HUDEP-2 (cell line): ENCODE measurements at regions not wholly inside any gene's neighbourhood (a gene's known extent, or its start where the extent isn't known, plus 50 kb on each side); places are given as distances from the start of the nearest gene placed in this dataset.
A peak's percentile ranks its signal among the peaks of the same experiment; 100 is the strongest.
"Not testable (repeated sequence)": the region's sequence is repeated elsewhere in the genome, so short reads cannot be mapped to it uniquely, and the experiment has no call there.

Source experiments
- DNase-seq, 76 experiments: peaks; one replicate each; lab custom pipeline; 2025; ENCODE audit not compliant: unreplicated experiment in 76 of 76; lab: John Stamatoyannopoulos, UW

DNA sequence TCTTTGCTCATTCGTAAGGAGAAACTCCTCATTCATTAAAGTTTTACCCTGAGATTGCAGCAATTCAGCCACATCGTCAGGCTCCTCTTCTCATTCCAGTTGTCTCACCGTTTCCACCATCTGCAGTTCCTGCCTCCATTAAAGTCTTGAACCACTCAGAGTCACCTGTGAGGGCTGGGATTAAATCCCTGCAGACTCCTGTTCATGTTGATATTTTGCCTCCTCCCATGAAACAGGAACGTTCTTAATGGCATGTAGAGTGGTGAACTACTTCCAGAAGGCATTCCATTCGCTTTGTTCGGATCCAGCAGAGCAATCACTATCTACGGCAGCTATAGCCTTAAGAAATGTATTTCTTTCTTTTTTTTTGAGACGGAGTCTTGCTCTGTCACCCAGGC, 96.5 kb upstream of the FAM20C start:
- no peak for DNase-seq

DNA sequence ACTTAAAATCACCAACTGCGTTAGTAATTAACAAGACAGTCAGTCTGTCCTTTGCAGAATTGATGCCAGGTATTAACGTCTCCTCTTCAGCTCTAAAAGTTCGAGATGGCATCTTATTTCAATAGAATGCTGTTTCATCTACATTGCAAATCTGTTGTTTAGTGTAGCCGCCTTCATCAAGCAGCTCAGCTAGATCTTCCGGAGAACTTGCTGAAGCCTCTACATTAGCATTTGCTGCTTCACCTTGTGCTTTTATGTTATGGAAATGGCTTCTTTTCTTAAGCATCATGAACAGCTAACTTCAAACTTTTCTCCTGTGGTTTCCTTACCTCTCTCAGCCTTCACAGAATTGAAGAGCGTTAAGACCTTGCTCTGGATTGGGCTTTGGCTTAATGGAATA, 95.5 kb upstream of the FAM20C start:
- no peak for DNase-seq

DNA sequence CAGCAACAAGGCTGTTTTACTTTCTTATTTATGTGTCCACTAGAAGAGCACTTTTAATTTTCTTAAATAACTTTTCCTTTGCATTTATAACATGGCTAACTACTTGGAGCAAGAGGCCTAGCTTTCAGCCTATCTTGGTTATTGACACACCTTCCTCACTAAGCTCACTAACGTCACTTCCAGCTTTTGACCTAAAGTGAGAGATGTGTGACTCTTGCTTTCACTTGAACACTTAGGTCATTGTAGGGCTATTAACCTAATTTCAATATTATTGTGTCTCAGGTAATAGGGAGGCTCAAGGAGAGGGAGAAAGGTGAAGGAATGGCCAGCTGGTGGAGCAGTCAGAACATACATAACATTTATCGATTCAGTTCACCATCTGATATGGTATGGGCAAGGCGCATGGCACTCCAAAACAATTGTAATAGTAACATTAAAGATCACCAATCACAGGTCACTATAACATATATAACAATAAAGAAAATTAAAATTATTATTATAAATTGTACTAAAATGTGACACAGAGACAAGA, 95.0 kb upstream of the FAM20C start:
- no peak for DNase-seq

DNA sequence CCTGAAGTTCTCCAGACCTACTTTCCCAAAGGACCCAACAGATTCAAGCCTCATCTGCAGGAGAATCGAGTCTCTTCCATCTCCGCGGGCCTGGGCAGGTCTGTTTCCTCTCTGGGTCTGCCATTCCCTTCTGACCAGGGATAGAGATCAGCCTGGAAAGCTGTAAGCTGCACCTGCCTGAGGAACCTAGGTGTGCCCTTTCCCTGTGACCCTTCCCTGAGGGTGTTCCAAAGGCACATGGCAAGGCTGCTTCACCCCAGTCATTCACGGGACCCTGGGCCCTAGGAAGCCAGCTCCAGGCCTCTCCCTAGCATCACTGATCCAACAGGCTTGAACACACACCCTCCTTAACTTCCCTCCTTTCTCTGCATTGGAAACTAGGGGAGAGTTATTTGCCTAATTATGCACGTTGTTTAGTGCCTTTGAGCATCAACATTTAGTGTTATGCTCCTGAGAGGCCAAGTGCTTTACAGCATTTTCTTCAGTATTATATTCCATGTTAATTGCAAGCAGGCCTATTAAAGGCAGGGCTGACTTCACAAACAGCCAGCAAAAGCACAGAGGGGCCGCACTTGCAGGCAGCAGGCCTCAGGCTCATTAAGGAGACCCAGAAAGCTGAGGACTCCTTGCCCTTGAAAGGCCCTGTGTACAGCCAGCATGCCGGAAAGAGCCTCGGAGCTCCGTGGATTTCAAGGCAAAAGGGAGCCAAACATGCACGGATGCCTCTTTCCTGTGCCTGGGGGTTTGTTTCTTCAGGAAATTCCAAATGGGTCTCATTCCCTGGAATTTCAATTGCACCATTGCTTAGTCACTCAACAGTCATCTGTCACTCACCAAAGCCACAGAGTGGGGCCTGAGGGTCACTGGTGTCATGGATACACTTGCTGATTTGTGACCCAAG, 91.0 kb upstream of the FAM20C start:
- no peak for DNase-seq

GRCh38 chr7:102047-102711, 90.2 kb upstream of the FAM20C start:
- DNase-seq, result no peak

DNA sequence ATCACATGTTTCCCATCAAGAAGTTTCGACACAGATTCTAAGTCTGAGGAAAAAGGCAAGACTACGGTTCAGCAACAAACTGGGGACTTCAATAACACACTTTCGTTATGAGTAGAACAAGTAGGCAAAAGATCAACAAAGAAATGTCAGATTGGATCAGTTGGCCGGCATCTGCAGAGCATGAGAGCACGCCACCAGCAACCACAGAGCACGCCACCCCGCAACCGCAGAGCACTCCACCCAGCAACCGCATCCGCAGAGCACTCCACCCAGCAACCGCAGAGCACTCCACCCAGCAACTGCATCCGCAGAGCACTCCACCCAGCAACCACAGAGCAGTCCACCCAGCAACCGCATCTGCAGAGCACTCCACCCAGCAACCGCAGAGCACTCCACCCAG, 89.7 kb upstream of the FAM20C start:
- DNase-seq, result peak in 1 of 76 experiments; percentile 7

GRCh38 chr7:103981-104380, 88.4 kb upstream of the FAM20C start:
- DNase-seq, result not testable (repeated sequence)

GRCh38 chr7:105002-105401, 87.4 kb upstream of the FAM20C start:
- DNase-seq, result no peak

- no peak for DNase-seq
Measured at GRCh38 chr7:106356-106755, 86.0 kb upstream of the FAM20C start.

- DNase-seq, result no peak
Measured at GRCh38 chr7:107233-107632, 85.1 kb upstream of the FAM20C start.

DNA sequence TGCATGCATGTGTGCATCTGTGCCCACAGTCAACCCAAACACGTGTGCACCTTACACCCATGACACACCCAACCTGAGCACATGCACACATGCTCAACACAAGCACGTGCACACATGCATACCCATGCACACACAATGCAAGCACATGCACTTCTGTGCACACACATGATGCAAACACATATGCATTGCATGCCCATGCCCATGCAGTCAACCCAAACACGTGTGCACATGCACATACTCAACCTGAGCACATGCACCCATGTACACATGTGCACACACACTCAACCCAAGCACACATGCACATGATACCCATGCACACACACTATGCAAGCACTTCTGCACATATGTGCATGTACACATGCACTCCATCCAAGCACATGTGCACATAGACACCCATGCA, 84.5 kb upstream of the FAM20C start:
- no peak for DNase-seq

DNA sequence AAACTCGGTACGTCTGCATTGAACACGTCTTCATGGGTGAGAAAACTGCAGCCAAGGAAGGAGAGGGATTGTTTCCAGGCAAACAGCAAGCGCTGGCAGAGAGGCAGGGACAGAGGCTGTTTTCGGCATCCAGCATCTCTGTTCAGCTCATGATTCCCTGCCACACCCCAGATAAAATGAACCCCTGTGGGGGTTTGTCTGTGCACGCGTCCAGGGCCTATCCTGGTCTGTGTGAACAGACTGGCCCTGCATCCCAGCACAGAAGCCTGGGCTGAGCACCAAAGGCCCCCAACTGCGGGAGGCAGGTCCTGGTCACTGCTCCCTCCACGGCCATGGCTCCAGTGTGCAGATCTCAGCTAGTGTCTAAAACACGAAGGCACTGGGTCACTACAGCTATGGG, 83.3 kb upstream of the FAM20C start:
- DNase-seq, result no peak

DNA sequence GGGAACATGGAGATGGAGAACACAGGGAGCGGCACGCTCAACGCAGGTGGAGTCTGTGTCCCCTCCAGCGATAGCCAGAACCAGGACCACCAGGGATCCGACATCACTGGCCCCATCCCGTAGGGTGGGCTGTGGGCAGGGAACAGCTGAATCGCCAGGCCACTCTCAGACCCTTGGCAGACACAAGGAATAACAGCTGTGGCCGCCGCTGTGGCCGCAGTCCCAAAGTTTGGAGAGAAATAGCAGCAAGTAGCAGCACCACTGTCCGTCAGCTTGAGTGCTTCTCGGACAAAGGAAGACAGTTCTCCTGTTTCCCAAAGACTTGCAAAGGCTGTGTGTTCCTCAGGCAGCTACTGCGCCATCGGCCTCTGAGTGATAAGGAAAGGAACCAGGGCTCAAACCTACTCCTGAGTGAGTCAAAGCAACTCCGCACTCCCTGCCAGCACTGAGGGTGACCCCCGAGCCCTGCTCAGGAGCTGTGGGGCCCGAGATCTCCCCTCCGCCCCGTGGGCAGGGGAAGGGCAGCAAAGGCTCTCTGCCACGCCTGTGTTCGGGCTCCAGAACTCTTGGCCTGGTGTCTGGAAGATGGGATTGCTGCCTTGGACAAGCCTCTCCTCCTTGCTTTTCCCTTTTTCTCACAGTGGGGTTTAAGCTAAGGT, 82.3 kb upstream of the FAM20C start:
- no peak for DNase-seq

DNA sequence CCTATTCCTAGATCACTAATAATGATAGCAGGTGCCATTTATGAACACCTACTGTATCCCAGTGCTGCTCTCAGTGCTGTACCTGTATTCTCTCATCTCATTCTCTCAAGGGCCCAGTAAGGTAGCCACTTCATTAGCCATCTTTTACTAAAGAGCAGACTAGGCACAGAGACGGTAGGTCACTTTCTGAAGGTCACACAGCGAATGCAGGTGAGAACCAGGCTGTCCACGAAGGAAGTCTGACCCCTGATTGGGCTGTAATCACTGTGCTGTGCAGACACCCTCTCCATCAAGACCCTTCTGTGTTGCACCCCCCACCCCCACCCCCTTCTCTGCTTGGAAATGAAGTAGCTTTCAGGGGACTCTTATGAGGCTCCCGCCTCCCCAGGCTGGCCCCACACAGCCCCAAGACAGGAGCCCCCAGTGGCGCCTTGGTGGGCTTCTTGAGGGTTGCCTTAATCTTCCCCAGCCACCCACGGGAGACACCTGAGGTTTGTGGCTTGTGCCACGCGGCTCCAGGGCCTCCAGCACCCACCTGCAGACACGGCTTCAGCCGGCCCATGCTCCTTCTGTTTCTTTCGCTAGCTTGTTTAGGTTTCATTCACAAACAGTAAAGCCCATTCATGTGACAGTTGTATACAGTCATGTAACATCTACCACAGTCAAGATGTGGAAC, 81.7 kb upstream of the FAM20C start:
- DNase-seq, result no peak

DNA sequence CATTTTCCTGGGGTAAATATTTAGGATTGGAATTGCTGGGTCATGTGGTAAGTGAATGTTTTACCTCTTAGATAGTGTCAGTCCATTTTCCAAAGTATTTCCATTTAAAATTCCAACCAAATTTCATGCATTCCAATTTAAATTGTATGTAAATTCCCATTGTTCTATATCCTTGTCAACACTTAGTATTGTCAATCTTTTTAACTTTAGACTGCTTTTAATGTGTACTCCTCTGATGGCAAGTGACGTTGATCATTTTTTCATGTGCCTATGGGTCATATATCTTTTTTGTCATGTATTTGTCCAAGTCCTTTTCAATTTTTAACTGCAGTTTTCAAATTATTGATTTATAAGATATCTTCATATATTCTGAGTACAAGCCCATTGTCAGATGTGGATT, 80.8 kb upstream of the FAM20C start:
- no peak for DNase-seq

- DNase-seq, result no peak
Measured at GRCh38 chr7:112881-113280, 79.5 kb upstream of the FAM20C start.

- no peak for DNase-seq
Measured at GRCh38 chr7:115274-115911, 77.0 kb upstream of the FAM20C start.

DNA sequence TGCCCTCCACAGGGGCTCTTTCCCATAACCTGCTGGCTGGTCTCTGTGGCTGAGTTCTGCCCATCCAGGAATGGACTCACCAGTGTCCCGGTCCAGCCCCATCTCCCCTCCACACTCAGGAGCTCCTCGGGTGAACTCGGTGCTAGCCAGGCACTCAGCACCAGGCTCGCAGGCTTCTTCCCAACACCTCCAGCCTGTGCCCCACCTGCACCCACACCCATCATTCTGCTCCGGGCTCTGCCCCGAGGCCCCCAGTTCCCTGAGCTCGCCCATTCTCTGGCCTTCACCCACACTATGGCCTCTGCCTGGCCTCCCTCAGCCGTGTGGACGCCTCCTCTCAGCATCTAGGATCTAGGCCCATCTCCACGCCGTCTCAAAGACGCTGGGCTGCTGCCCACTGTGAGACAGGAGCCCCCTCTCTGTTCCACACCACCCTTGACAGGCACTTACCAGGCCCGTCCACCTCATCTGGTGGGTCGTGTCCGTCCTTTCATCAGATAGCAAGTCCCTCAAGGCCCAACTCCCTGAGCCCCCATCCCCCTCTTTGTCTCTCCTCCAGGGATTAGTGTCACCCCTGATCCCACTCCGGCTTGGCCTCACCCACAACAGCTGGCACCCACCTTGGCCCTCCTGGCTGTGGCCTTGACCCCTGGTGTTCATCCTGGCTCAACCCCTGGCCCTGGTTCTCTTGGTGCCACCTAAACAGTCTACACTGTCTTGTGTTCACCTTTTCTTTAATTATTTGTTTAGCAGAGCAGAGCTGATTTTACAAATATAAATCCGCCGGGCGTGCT, 76.0 kb upstream of the FAM20C start:
- DNase-seq, result no peak

DNA sequence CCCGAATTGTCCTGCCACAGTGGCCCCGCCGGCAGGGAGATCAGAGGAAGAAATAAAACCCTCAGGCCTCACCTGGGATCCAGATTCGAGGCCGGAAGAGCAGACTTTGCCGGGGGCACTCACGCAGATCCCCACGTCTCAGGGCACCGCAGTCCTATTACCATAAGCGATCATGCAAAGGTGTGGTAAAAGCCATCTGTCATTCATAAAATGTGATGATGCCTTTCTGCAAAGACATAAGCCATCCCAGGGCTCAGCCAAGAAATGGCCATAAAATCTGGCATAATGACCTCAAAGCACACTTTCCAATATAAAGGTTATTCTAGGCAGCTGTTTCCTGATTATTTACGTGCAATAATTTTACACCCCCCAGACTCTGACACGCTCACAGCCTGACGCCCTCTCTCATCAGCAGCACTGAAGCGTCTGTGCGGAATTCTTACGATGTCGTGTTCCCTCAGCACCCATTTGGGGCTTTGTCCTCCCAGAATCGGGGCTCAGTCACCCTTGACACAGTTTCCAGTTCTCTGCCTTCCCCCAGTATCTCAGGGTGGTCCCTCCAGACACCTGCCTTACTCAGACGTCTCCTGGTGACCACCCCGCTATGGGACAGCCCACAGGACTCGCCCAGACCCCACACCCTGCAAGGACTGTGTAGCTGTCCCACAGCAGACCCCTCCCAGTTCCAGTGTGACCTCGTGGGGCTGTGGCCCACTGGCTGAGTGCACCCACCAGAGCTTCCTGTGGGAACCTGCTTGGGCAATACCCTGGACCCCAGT, 74.3 kb upstream of the FAM20C start:
- no peak for DNase-seq
